HepG2 (cell line): ENCODE measurements at regions not wholly inside any gene's neighbourhood (a gene's known extent, or its start where the extent isn't known, plus 50 kb on each side); places are given as distances from the start of the nearest gene placed in this dataset.

ENCODE experiments used
- BCL6 ChIP-seq: IDR thresholded peaks from 2 replicates; pipeline ENCODE4 v1.6.1; 2016; ENCODE audit warnings: missing genetic modification reagents, missing compliant biosample characterization
- CBX1 ChIP-seq: IDR thresholded peaks from one replicate; pipeline ENCODE4 v1.6.1; 2016; ENCODE audit warnings: antibody characterized with exemption, low read depth
- CC2D1A ChIP-seq: sonication (generic); formaldehyde crosslinking; IDR thresholded peaks from 2 replicates; pipeline ENCODE4 v1.8.1; 2023; ENCODE audit warnings: mild to moderate bottlenecking, missing genetic modification reagents
- FLYWCH1 ChIP-seq: sonication (generic); formaldehyde crosslinking; IDR thresholded peaks from 2 replicates; pipeline ENCODE4 v1.8.1; 2023; ENCODE audit warnings: mild to moderate bottlenecking, missing genetic modification reagents
- GTF2F1 ChIP-seq: fragments of 150-350 bp; IDR thresholded peaks from 2 replicates; pipeline ENCODE4 v1.6.1; 2014; ENCODE audit warnings: low read length
- MLX ChIP-seq: IDR thresholded peaks from 2 replicates; pipeline ENCODE4 v1.6.1; 2016
- NFRKB ChIP-seq: fragments of 450-650 bp; IDR thresholded peaks from 2 replicates; pipeline ENCODE4 v1.6.1; 2017
- PCBP1 ChIP-seq: fragments of 200-400 bp; formaldehyde crosslinking; IDR thresholded peaks from 2 replicates; pipeline ENCODE4 v1.6.1; 2017; ENCODE audit warnings: mild to moderate bottlenecking, low read depth, low read length, borderline replicate concordance
- POGZ ChIP-seq: sonication (generic); formaldehyde crosslinking; IDR thresholded peaks from 2 replicates; pipeline ENCODE4 v1.4.0; 2020; ENCODE audit warnings: mild to moderate bottlenecking, missing genetic modification reagents
- PREB ChIP-seq: sonication (generic); formaldehyde crosslinking; IDR thresholded peaks from 2 replicates; pipeline ENCODE4 v1.4.0; 2020; ENCODE audit warnings: missing genetic modification reagents
- TEF ChIP-seq: sonication (generic); formaldehyde crosslinking; IDR thresholded peaks from 2 replicates; pipeline ENCODE4 v1.5.0; 2020; ENCODE audit warnings: missing genetic modification reagents
- THAP11 ChIP-seq: IDR thresholded peaks from 2 replicates; pipeline ENCODE4 v1.6.1; 2016; ENCODE audit warnings: missing biosample characterization, missing genetic modification reagents
- THAP9 ChIP-seq: sonication (generic); formaldehyde crosslinking; IDR thresholded peaks from 2 replicates; pipeline ENCODE4; 2020; ENCODE audit warnings: missing genetic modification reagents, mild to moderate bottlenecking, borderline replicate concordance
- ZBTB7A ChIP-seq: sonication (generic); formaldehyde crosslinking; IDR thresholded peaks from 2 replicates; pipeline ENCODE4 v1.8.0; 2022; ENCODE audit warnings: mild to moderate bottlenecking, missing genetic modification reagents
- ZFP1 ChIP-seq: IDR thresholded peaks from 2 replicates; pipeline ENCODE4 v1.6.1; 2016
- ZFP37 ChIP-seq: sonication (generic); formaldehyde crosslinking; IDR thresholded peaks from 2 replicates; pipeline ENCODE4 v1.4.0; 2020; ENCODE audit warnings: missing genetic modification reagents, borderline replicate concordance
- ZFP90 ChIP-seq: sonication (generic); formaldehyde crosslinking; IDR thresholded peaks from 2 replicates; pipeline ENCODE4 v1.8.0; 2022; ENCODE audit warnings: missing genetic modification reagents, mild to moderate bottlenecking, inconsistent platforms, borderline replicate concordance
- ZFY ChIP-seq: sonication (generic); formaldehyde crosslinking; IDR thresholded peaks from 2 replicates; pipeline ENCODE4 v1.4.0; 2020; ENCODE audit warnings: missing genetic modification reagents
- ZKSCAN1 ChIP-seq: fragments of 150-350 bp; IDR thresholded peaks from 2 replicates; pipeline ENCODE4 v1.6.1; 2014; ENCODE audit warnings: low read length
- ZKSCAN8 ChIP-seq: IDR thresholded peaks from 2 replicates; pipeline ENCODE4 v1.6.1; 2016; ENCODE audit warnings: borderline replicate concordance, missing genetic modification reagents, missing compliant biosample characterization
- ZNF18 ChIP-seq: sonication (generic); formaldehyde crosslinking; IDR thresholded peaks from 2 replicates; pipeline ENCODE4 v1.8.0; 2022; ENCODE audit warnings: mild to moderate bottlenecking, missing genetic modification reagents; ENCODE audit not compliant: insufficient replicate concordance
- ZNF232 ChIP-seq: sonication (generic); formaldehyde crosslinking; IDR thresholded peaks from 2 replicates; pipeline ENCODE4 v1.4.0; 2020; ENCODE audit warnings: missing genetic modification reagents, borderline replicate concordance
- ZNF317 ChIP-seq: sonication (generic); formaldehyde crosslinking; IDR thresholded peaks from 2 replicates; pipeline ENCODE4 v1.5.0; 2020; ENCODE audit warnings: mild to moderate bottlenecking, missing genetic modification reagents
- ZNF543 ChIP-seq: sonication (generic); formaldehyde crosslinking; IDR thresholded peaks from 2 replicates; pipeline ENCODE4 v1.4.0; 2020; ENCODE audit warnings: mild to moderate bottlenecking, missing genetic modification reagents
- ZNF616 ChIP-seq: sonication (generic); formaldehyde crosslinking; IDR thresholded peaks from 2 replicates; pipeline ENCODE4 v1.5.0; 2020; ENCODE audit warnings: low read depth, mild to moderate bottlenecking, missing genetic modification reagents
- ZNF781 ChIP-seq: sonication (generic); formaldehyde crosslinking; IDR thresholded peaks from 2 replicates; pipeline ENCODE4 v1.5.1; 2020; ENCODE audit warnings: borderline replicate concordance, mild to moderate bottlenecking, missing genetic modification reagents; ENCODE audit errors: not compliant biosample characterization
- ZNF782 ChIP-seq: sonication (generic); formaldehyde crosslinking; IDR thresholded peaks from 2 replicates; pipeline ENCODE4 v1.4.0; 2020; ENCODE audit warnings: missing genetic modification reagents, mild to moderate bottlenecking, borderline replicate concordance
- ZNF792 ChIP-seq: IDR thresholded peaks from 2 replicates; pipeline ENCODE4 v1.6.1; 2016

GRCh38 chr5:155460501-155460931 lies 447.0 kb downstream of the KIF4B start (continued):
- TF ChIP-seq ZFY (CRISPR knock-in tag): no peak
- no peak for TF ChIP-seq CBX1
- TF ChIP-seq ZNF781 (CRISPR knock-in tag): no peak
- no peak for TF ChIP-seq ZNF18
- no peak for TF ChIP-seq PCBP1
- no peak for TF ChIP-seq PREB
- no peak for TF ChIP-seq ZFP37
- no peak for TF ChIP-seq ZNF782 (CRISPR knock-in tag)
- peak; percentile 67 for TF ChIP-seq THAP11 (CRISPR knock-in tag)
- TF ChIP-seq ZNF792: 0 out of 2 replicates have a peak, but pooled peaks have one; percentile 44
- TF ChIP-seq TEF (CRISPR knock-in tag): no peak
- TF ChIP-seq ZNF616 (CRISPR knock-in tag): no peak
- no peak for TF ChIP-seq ZNF232 (CRISPR knock-in tag)
- no peak for TF ChIP-seq THAP9 (CRISPR knock-in tag)
- TF ChIP-seq NFRKB: no peak
- TF ChIP-seq ZNF317: no peak
- peak; percentile 38; the same call in 1 of the 2 replicates for TF ChIP-seq POGZ (CRISPR knock-in tag)
- TF ChIP-seq ZBTB7A (CRISPR knock-in tag): no peak
- TF ChIP-seq BCL6: peak; percentile 77
- peak; percentile 88 for TF ChIP-seq ZKSCAN1
- TF ChIP-seq ZNF543: 0 out of 2 replicates have a peak, but pooled peaks have one; percentile 48
- no peak for TF ChIP-seq CC2D1A
- no peak for TF ChIP-seq ZFP90
- no peak for TF ChIP-seq FLYWCH1 (CRISPR knock-in tag)
- TF ChIP-seq MLX: 0 out of 2 replicates have a peak, but pooled peaks have one; percentile 53
- peak; percentile 93; the same call in 1 of the 2 replicates for TF ChIP-seq ZKSCAN8
- TF ChIP-seq GTF2F1: no peak
- 0 out of 2 replicates have a peak, but pooled peaks have one; percentile 17 for TF ChIP-seq ZFP1 (CRISPR knock-in tag)
